ENCODE measurements at regions not wholly inside any gene's neighbourhood (a gene's known extent, or its start where the extent isn't known, plus 50 kb on each side); places are given as distances from the start of the nearest gene placed in this dataset.

DNA sequence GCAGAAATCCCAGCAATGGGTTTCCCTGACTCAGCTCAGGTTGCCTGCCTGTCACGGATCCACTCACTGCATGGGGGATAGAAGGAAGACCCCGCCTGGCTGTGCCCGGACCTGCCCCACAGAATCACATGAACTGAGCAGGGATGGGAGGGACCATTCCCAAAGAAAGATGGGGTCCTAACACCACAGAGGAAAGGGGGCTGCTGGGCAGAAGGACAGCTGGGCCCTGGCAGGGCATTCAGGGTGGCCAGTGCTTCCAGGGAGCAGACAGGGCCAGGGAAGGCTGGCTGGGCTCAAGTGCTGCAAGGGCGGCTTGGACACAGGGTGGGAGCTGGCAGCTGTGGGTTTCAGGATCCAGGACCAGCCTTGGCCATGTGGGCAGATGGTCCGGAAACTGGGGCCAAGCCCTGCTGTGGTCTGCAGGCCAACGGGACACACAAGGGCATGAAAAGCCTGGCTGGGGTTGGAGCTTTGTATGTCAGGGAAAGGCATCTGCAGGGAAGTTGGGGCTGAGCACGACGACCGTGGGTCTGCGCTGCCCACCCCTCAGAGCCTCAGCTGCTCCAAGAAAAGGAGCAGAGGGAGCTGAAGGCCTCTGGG lies 723.9 kb downstream of the PTPRU start:
- no peak for TF ChIP-seq POLR2A (IDR thresholded peaks at IDR 0.05; ENCODE audit: low read depth, low read length)
- TF ChIP-seq POLR2AphosphoS5 (IDR thresholded peaks at IDR 0.05; ENCODE audit: low read depth, low read length), result no peak
- no peak for TF ChIP-seq TAF1 (IDR thresholded peaks at IDR 0.05; ENCODE audit: low read depth, low read length)
- TF ChIP-seq SPI1 (IDR thresholded peaks at IDR 0.05; ENCODE audit: low read depth, low read length), result no peak
- no peak for TF ChIP-seq PAX5 (IDR thresholded peaks at IDR 0.05; ENCODE audit: insufficient read depth, low read length, severe bottlenecking)
- no peak for TF ChIP-seq POU2F2 (IDR thresholded peaks at IDR 0.05; ENCODE audit: low read depth, low read length)
